Caki2 (cell line): ENCODE measurements at regions not wholly inside any gene's neighbourhood (a gene's known extent, or its start where the extent isn't known, plus 50 kb on each side); places are given as distances from the start of the nearest gene placed in this dataset.
"Not testable (repeated sequence)": the region's sequence is repeated elsewhere in the genome, so short reads cannot be mapped to it uniquely, and the experiment has no call there.

Experiments
- DNase-seq: peaks from one replicate; pipeline ENCODE4 v3.0.0-alpha.2; 2015; ENCODE audit warnings: low read depth
- in situ Hi-C: cut with HindIII; loops from 2 replicates; pipeline ENCODE4 v1.10.0; 2016; ENCODE audit warnings: low sequenced_read_pairs, low pct_unique_long_range_greater_than_20kb, mixed read lengths

DNA sequence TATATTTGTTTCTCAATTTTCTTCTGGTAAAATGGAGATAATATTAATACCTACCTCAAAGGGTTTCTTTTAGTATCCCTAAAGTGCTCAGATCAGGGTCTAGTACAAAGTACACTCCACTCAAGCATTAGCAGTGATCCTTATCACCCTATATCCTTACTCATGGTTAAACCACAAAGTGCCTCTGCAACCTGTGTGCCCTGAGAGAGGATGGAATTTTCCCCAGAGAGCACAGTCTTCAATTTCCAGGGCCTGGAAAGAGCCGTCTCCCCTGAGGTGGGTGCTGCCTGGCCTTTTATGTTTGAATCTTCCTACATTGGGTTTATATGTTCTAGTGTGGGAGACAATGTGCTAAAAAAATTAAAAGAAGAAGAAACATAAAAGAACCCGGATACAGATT lies 183.1 kb upstream of the FBXO33 start:
- in situ Hi-C loops, result no loop called here
- DNase-seq, result no peak

DNA sequence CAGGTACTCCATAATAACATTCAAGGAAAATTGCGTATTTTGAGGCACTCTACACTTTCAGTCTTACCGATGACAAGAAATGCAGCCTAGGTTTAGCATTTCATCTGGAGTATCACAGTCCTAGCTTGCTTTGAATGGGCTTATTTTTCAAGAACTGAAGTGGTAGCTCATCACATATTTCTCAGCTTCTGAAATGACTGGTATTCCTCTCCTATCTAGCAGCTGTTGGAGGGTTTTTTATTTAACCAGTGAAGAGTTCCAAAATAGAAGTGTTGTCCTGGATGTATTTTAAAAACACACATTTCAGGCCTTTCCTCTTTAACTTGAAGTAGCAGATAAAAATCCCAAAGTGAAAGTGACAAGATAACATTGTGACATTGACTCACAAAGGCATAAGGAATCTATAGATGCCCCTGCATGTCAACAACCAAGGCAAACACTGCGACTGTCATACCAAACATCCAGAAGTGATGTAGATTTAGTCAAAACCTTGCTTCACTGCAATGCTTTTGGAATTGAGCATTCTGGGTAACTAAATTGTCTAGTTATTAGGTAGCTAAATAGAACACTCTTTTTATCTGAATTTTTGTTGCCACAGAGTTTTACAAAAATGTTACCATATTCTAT lies 182.2 kb upstream of the FBXO33 start:
- in situ Hi-C loops, result no loop called here
- DNase-seq, result no peak

DNA sequence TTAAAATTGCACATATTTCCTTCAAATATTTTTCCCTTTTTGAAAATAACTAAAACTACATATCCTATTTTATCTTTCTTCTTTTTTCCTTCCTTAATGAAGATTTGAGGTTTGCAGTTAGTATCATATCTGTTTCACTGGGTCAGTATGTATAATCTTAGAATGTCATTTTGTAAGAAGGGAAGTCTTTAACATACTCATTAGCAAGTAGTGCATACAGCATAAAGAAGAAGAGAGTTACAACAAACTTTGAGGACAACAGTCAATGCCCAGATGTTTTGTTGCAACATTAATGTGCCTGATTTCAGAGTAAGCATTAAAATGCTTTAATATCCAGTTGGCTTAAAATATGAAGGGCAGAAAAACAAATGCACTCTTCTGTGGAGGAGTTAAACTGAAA lies 176.9 kb upstream of the FBXO33 start:
- no peak for DNase-seq
- in situ Hi-C loops, result no loop called here

DNA sequence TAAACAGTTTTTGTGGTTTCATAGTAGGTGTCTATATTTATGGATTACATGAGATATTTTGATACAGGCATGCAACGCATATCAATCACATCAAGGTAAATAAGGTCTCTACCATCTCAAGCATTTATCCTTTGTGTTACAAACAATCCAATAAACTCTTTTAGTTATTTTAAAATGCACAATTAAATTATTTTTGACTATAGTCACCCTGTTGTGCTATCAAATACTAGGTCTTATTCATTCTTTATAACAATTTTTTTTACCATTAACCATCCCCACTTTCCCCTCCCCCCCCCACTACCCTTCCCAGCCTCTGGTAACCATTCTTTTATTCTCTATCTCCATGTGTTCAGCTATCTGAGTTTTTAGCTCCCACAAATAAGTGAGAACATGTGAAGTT lies 175.7 kb upstream of the FBXO33 start:
- DNase-seq, result no peak
- in situ Hi-C loops, result no loop called here

DNA sequence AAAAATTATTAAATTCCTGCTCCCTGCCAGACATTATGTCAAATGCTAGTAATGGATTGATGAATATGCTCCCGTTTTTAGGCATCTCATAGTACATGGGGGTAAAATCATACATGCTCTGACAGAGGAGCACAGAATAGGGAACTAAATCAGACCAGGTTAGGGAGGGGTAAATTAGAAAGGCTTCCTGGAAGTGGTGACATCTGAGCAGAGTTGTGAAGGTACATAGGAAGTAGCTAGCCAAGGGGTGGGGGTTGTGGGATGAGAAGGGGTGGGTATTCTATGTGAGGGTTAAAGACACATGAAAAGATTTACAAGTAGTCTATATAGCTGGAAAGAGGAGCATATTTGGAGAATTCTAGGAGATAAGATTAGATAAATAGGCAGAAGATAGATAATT lies 171.7 kb upstream of the FBXO33 start:
- in situ Hi-C loops, result no loop called here
- no peak for DNase-seq

DNA sequence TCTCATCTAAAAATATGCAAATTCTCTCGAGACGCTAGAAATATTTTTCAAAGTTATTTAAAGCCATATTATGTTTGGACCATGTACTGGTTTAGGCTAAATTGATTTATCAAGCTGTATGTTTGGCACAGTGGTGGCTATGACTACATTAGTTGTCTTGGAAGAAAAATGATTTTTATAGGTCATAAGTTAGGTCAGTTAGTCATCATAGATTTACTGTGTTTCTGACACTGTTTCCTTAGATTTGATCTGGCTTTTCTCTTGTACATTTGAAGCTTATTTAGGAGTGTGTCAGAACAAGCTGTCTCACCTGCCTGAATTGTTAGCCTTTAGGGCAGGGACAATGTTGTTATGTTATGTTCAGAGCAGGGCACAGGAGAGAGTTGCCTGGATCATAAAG lies 161.1 kb upstream of the FBXO33 start:
- DNase-seq, result no peak
- in situ Hi-C loops, result no loop called here

DNA sequence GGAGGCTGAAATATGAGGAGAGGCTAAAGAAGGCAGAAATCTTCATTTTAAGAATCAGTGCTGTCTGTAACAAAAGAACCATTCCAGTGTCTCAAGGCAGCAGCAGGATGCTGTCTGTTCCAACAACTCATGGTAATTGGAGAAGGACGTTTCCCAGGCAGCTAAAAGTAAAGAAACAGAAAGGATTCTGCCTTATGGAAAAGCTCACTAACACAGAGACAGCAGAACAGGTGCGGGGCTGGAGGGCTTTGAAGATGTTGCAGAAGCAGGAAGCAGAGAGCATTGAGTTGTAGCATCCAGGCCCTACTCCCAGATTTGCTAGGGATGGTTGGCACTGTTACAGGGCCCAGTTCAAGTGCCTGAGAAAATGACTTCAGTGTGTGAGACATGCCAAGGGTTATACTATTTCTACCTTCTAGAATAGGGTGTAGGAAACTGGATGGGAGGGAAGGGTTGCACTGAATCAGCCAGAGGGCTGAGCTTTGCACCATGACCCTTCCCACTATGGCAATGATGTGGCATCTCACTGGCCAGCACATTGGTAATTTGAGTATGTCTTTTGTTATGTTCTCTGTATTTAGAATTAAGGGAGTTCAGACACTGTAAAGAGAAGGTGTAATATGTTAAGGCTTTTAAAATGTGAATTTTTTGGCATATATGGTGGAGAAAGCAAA lies 160.0 kb upstream of the FBXO33 start:
- in situ Hi-C loops, result no loop called here
- DNase-seq, result no peak

DNA sequence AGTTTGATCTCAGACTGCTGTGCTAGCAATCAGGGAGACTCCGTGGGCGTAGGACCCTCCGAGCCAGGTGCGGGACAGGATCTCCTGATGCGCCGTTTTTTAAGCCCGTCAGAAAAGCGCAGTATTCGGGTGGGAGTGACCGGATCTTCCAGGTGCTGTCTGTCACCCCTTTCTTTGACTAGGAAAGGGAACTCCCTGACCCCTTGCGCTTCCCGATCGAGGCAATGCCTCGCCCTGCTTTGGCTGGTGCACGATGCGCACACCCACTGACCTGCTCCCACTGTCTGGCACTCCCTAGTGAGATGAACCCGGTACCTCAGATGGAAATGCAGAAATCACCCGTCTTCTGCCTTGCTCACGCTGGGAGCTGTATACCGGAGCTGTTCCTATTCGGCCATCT lies 157.6 kb upstream of the FBXO33 start:
- DNase-seq, in situ Hi-C loops: not testable (repeated sequence)

DNA sequence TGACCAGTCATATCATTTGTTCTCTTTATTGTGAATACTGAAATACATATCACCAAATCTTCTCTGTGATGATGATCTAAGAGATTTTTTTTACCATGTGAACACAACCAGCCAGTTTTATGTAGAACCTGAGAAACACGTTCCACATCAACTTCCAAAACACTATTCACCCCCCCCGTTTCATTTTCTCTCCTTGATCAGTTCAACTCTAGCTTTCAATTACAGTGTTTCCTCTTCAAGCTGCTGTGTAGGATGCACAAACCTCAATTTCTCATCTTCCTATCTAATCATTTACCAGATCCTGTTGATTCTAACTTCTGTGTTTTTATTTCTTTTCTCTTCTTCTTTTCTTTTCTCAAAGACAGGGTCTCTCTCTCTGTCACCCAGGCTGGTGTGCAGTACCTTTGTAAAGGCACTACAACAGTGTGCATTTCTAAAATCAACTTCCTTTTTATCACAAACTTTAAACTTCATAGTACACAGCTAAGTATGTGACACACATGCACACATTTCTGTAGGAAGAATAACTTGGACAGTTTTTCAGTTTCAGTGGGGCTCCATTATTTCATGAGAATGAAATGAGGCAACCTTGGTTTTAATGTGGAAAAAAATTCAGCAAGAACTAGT lies 149.9 kb upstream of the FBXO33 start:
- in situ Hi-C loops, result no loop called here
- no peak for DNase-seq

DNA sequence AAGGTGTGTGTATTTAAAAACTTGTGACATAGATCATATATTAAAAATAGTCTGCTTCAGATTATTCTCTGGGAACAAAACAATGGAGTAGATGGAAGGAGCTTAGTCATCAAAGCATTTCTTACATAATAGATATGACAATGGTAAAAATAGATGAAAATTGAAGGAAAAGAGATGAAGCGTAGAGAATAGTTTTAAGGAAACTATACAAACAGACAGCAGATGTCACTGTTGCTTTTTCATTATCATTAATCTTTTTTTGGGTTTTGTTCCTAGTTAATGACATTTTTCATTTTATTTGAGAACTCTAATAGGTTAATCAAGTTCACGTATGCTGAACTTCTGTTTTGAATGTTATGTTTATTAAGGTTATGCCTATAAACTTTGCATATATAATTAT lies 149.2 kb upstream of the FBXO33 start:
- in situ Hi-C loops, result no loop called here
- DNase-seq, result no peak

DNA sequence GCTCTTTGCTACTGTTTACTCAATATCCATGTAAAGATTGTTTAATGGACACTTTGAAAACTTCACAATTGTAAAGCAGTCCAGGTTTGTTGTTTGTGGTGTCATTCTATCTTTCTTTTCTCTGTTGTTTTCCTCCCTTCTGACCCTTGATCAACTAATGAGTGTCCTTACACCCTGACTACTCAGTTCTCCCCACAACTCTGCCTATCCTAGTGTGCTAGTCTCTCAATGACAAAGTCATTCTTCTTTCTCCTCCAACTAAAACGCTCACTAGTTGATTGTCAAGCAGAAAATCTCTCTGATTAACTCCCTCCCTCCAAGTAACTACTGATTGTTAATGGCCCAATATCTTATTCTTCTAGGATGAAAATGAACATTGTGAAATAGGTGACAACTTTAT lies 148.5 kb upstream of the FBXO33 start:
- in situ Hi-C loops, result no loop called here
- DNase-seq, result no peak

DNA sequence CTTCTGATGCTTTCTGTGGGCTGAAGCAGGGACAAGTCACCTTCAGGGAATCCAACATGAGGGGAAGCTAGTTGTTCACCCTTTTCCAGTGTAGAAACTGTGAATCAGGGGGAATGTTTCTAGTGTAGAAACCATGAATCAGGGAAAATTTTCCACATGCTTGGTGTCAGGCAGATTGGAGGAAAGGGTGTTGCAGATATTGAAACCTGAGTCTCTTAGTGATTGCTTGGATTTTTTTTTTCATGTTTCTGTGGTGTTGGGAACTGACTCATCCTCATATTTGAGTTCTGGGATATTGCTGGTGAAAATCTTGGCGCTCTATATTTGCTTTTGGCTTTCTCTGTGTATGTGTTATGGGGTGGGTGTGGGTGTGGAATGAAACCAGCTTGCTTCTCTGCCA lies 144.5 kb upstream of the FBXO33 start:
- no peak for DNase-seq
- in situ Hi-C loops, result no loop called here

DNA sequence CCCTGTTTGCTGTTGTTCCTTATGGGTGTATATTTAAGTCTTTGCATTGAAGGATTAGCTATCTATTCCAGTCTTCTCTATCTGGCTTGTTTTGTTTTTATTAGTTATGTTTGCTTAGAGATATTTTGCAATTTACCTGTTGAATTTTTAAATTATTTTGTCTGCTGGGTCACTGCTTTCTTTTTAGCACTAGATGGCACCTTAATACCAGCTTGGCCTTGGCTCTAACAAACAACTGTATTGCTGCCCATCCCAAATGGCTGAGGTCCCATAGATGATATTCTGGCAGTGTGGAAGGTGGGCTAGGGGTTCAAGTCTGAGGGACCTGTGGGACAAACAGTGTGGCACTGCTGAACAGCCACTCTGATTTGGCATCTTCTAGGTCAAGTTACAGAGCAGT lies 144.0 kb upstream of the FBXO33 start:
- in situ Hi-C loops, result no loop called here
- no peak for DNase-seq

DNA sequence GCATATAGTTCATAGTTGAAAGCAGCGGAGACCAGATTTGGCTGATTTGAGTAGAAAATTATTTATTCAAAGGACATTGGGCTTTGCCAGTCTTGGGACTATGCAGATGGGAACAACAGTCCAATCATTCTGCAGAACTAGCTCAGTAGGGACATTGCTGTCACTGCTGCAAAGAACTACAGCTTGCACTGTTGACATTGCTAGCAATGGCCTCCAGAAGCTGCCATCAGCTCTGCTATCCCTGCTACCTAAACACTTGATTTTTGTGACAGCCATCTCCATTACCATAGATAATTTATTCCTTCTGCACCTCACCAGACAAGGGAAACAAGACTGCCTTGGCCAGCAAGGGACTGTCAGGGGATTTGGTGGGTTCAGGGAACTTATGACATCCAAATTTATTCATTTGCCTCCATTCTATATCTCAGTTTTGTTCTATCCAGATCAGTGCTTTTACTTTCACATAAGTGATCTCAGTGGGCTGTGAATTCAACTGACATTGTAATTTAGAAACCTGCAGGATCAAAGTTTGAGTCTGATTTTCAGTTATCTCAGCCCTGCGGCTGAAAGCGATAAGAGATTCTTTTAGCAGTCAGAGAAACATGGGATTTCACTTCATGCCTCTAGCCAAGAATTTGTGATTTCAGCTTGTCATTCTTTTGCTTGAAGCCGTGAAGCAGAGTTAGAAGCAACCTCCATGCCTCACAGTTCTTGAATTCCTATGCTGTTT lies 136.7 kb upstream of the FBXO33 start:
- in situ Hi-C loops, result no loop called here
- DNase-seq, result no peak

DNA sequence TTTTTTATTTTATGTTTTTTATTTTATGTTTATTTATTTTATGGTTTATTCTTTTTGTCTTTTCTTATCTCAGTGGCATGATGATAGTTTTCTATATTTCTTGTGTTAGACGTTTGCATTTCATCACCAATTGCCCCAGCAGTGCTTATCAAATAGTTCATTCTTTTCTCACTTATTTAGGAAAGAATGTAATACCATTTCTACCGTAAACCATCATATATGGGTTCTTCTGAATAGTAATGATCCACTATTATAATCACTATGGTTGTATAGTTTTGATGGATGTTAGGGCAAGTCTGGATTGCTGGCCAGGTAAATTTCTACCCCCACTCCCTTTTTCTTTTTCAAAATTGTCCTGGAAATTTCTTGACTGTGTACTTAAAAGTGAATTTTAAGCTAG lies 134.6 kb upstream of the FBXO33 start:
- no peak for DNase-seq
- in situ Hi-C loops, result no loop called here

DNA sequence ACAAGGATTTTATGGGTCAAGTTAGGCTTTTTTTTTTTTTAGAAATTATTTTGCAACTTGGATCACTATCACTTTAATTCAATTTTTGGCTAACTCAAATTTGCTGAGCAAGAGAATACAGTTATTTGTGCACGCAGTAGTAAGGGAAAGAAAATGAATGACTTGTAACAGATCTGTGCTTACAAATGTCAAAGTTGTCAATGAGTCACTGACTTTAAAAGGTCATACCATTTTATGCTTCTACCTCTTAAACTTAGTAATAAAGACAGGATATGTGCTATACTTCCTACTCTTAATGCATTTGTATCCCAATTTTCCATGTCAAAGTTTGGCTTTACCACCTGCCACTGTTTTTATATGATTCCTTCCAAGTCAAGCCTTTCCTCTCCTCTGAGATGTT lies 131.1 kb upstream of the FBXO33 start:
- no peak for DNase-seq
- in situ Hi-C loops, result no loop called here

DNA sequence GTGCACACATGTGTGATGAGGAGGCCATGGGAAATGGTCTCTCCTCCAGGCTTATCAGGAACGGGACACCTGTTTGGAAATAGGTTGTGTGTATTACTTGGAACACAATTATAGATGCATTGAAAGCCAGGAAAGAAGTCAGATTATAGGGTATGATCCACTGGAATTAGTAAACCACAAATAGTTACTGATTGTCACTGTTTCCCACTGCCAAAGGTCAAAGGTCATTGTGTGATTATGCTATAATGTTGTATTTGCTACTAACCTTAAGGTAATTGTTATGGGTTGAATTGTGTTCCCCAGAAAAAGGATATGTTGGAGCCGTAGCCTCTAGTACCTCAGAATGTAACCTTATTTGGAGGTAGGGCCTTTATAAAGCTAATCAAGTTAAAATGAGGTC lies 129.9 kb upstream of the FBXO33 start:
- in situ Hi-C loops, result no loop called here

DNA sequence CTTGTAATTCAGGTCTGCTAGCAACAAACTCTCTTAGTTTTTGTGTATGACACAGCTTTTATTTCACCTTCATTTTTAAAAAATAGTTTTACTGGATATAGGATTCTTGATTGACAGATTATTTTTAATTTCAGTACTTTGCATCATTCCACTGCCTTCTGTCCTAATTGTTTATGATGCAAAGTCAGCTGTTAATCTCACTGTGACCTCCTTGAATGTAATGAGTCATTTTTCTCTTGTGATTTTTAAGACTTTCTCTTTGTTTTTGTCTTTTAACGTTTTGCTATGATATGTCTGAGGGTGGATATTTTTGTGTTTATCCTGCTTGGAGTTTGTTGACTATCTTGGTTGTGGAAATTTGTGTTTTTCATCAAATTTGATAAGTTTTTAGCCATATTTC lies 126.3 kb upstream of the FBXO33 start:
- DNase-seq, result no peak
- in situ Hi-C loops, result no loop called here

More for the DNA sequence above, 129.9 kb upstream of the FBXO33 start:
- no peak for DNase-seq

DNA sequence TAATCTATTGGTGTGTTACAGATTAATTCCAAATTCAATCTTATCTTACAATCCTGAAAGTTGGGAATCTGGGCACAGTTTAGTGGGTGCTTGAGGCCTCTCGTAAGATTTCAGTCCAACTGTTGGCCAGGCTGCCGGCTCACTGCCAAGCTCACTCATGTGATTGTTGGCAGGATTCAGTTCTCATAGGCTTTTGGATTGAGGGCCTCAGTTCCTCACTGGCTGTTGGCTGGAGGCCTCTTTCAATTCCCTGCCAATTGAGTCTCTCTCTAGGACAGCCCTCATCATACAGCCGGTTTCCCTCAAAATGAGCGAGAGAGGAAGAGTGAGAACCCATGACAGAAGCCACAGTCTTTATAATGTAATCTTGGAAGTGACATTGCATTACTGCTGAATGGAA lies 123.5 kb upstream of the FBXO33 start:
- no peak for DNase-seq
- in situ Hi-C loops, result no loop called here
